ENCODE measurements at regions not wholly inside any gene's neighbourhood (a gene's known extent, or its start where the extent isn't known, plus 50 kb on each side); places are given as distances from the start of the nearest gene placed in this dataset.

- no peak for DNase-seq
Measured at GRCh38 chr7:22655781-22656180, 71.2 kb upstream of the IL6 start.

GRCh38 chr7:22654831-22655230 is 72.2 kb upstream of the IL6 start:
- DNase-seq: no peak

GRCh38 chr7:22653951-22654350 is 73.0 kb upstream of the IL6 start:
- DNase-seq: peak; percentile 23

GRCh38 chr7:22651534-22652243 is 75.3 kb upstream of the IL6 start:
- no peak for DNase-seq

GRCh38 chr7:22651036-22651435 is 76.0 kb upstream of the IL6 start:
- no peak for DNase-seq

- DNase-seq: no peak
Measured at GRCh38 chr7:22649686-22650085, 77.3 kb upstream of the IL6 start.

GRCh38 chr7:22647451-22648257 is 79.3 kb upstream of the IL6 start:
- no peak for DNase-seq

GRCh38 chr7:22645418-22646181 is 81.4 kb upstream of the IL6 start:
- no peak for DNase-seq

GRCh38 chr7:22642454-22642853 is 84.5 kb upstream of the IL6 start:
- DNase-seq: no peak

- no peak for DNase-seq
Measured at GRCh38 chr7:22640269-22640668, 86.7 kb upstream of the IL6 start.

- no peak for DNase-seq
Measured at GRCh38 chr7:22639396-22639795, 87.6 kb upstream of the IL6 start.

- DNase-seq: no peak
Measured at GRCh38 chr7:22635349-22635748, 91.7 kb upstream of the IL6 start.

GRCh38 chr7:22633954-22634474 is 93.0 kb upstream of the IL6 start:
- DNase-seq: no peak

GRCh38 chr7:22633286-22633953 is 93.6 kb upstream of the IL6 start:
- DNase-seq: no peak

- DNase-seq: no peak
Measured at GRCh38 chr7:22632674-22633073, 94.3 kb upstream of the IL6 start.

- DNase-seq: no peak
Measured at GRCh38 chr7:22631730-22632129, 95.3 kb upstream of the IL6 start.

- no peak for DNase-seq
Measured at GRCh38 chr7:22630069-22630468, 96.9 kb upstream of the IL6 start.

GRCh38 chr7:22629056-22629455 is 97.9 kb upstream of the IL6 start:
- DNase-seq: no peak

GRCh38 chr7:22628112-22628511 is 98.9 kb upstream of the IL6 start:
- DNase-seq: peak; percentile 2

GRCh38 chr7:22627136-22627535 is 99.9 kb upstream of the IL6 start:
- no peak for DNase-seq

- no peak for DNase-seq
Measured at GRCh38 chr7:22625251-22625650, 101.7 kb upstream of the IL6 start.

- no peak for DNase-seq
Measured at GRCh38 chr7:22624781-22625180, 102.2 kb upstream of the IL6 start.

Data from NCI-H1436 (cell line).